ENCODE measurements at regions not wholly inside any gene's neighbourhood (a gene's known extent, or its start where the extent isn't known, plus 50 kb on each side); places are given as distances from the start of the nearest gene placed in this dataset.

GRCh38 chrX:109312757-109313156 is 169.1 kb downstream of the GUCY2F start:
- no peak for FAIRE-seq
- TF ChIP-seq POLR2A (IDR thresholded peaks at IDR 0.05; ENCODE audit: low read depth, low read length), result no peak
- no peak for DNase-seq (ENCODE audit: insufficient read length, low spot score)

DNA sequence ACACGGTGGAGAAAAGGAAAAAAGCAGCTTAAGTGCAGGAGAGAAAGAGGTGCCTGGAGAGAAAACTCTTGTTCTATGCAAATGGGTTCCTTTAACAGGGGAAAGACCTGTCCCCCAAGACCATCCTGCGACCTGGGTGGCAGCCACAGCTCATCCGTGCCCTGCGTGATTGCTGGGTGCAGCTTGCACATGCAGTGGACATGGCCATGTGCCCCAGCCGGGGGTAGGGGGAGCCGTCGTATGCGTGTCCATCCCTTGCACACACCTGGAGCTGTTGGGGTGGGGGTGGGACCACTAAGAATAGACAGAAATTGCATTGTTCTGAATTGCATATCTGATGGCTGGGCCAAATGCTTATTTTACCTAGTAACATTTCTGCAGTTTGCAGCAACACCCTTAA is 171.9 kb downstream of the GUCY2F start:
- DNase-seq (ENCODE audit: insufficient read length, low spot score) (no peak), FAIRE-seq (no peak)
- no peak for TF ChIP-seq POLR2A (IDR thresholded peaks at IDR 0.05; ENCODE audit: low read depth, low read length)

GRCh38 chrX:109301177-109301576 is 180.7 kb downstream of the GUCY2F start:
- DNase-seq (ENCODE audit: insufficient read length, low spot score), result no peak
- FAIRE-seq, result no peak
- no peak for TF ChIP-seq POLR2A (IDR thresholded peaks at IDR 0.05; ENCODE audit: low read depth, low read length)

GRCh38 chrX:109300415-109300814 is 181.5 kb downstream of the GUCY2F start:
- DNase-seq (ENCODE audit: insufficient read length, low spot score), result no peak
- FAIRE-seq, result no peak
- TF ChIP-seq POLR2A (IDR thresholded peaks at IDR 0.05; ENCODE audit: low read depth, low read length), result no peak

GRCh38 chrX:109299091-109299490 is 182.8 kb downstream of the GUCY2F start:
- FAIRE-seq (no peak), DNase-seq (ENCODE audit: insufficient read length, low spot score) (no peak)
- TF ChIP-seq POLR2A (IDR thresholded peaks at IDR 0.05; ENCODE audit: low read depth, low read length), result no peak

DNA sequence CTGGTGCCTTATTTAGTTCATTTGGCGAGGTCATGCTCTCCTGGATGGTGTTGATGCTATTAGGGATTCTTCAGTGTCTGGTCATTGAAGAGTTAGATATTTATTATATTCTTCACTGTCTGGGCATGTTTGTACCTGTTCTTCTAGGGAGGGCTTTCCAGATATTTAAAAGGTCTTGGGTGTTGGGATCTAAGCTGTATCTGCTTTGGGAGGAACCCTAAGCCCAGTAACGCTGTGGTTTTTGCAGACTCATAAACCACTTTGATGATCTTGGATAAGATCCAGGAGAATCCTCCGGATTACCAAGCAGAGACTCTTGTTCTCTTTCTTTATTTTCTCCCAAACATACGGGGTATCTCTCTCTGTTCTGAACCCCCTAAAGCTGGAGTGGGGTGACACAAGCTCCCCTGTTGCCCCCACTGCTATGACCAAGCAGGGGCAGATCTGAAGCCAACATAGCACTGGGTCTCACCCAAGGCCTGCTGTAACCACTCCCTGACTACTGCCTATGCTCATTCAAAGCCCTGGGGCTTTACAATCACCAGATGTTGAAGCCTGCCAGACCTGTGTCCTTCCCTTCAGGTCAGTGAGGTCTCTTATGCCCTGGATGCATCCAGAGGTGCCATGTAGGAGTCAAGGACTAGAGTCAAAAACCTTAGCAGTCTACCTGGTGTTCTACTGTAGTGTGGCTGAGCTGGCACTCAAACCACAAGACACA is 187.6 kb downstream of the GUCY2F start:
- DNase-seq (ENCODE audit: insufficient read length, low spot score) (no peak), FAIRE-seq (no peak)
- no peak for TF ChIP-seq POLR2A (IDR thresholded peaks at IDR 0.05; ENCODE audit: low read depth, low read length)

DNA sequence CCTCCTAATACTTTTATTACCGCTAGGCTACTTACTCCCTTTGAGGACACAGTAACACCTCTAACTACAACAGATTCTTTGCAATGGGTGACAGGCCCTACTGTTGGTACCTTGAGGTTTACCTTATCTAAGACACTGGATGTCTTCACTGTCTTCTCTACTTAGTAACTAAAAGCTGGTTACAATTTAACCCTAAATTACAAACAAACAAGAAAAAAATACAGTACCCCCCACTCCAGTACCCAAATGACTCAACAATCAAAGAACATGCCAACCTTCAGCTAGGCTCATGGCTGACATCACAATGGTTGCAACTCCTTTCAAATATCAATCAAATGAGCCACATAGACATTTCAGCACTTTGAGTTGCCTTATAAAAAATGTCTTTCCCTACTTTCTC is 198.0 kb downstream of the GUCY2F start:
- no peak for DNase-seq (ENCODE audit: insufficient read length, low spot score)
- no peak for TF ChIP-seq POLR2A (IDR thresholded peaks at IDR 0.05; ENCODE audit: low read depth, low read length)
- no peak for FAIRE-seq

DNA sequence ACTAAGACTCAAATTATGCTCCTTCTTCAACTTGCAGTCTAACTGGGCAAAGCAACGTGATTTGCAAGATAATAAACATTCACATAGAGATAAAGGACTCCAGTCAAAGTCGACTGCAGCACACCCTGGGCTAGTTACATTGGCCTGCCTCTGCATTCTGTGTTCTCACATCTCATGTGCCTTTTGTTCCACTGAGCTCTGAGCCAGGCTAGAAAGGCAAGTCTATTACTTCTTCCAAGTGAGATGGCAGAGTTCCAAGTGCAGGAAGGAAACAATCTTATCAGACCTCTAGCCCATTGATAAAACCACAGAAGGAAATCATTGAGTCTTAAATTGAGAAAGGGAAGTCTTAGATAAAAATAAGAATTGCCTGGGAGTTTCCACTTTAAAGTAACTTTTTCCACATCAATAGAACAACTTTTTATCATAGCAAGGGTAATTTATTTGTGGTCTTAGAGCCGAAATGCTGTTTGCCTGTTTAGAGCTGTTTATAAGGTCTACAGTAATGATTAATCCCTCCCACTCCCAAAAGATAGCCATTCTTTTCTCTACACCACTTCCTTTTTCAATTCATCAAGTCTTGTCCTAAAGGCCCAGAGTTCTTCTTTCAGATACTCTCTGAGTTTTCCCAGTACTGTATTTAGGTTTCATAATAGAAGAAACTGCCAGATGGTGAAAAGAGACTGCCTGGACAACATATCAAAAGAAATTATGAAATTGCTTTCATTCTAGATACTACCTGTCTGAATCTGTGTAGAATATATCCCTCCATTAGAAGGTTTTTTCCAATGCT is 200.2 kb downstream of the GUCY2F start:
- TF ChIP-seq POLR2A (IDR thresholded peaks at IDR 0.05; ENCODE audit: low read depth, low read length), result no peak
- FAIRE-seq (no peak), DNase-seq (ENCODE audit: insufficient read length, low spot score) (no peak)

GRCh38 chrX:109274806-109275205 is 207.1 kb downstream of the GUCY2F start:
- DNase-seq (ENCODE audit: insufficient read length, low spot score), result no peak
- no peak for FAIRE-seq

GRCh38 chrX:109270580-109271484 is 211.1 kb downstream of the GUCY2F start:
- DNase-seq (ENCODE audit: insufficient read length, low spot score), result peak; percentile 2
- TF ChIP-seq POLR2A (IDR thresholded peaks at IDR 0.05; ENCODE audit: low read depth, low read length), result no peak
- FAIRE-seq, result no peak

More at GRCh38 chrX:109274806-109275205, 207.1 kb downstream of the GUCY2F start:
- TF ChIP-seq POLR2A (IDR thresholded peaks at IDR 0.05; ENCODE audit: low read depth, low read length), result no peak

GRCh38 chrX:109268340-109268739 is 213.5 kb downstream of the GUCY2F start:
- DNase-seq (ENCODE audit: insufficient read length, low spot score) (no peak), FAIRE-seq (no peak)
- no peak for TF ChIP-seq POLR2A (IDR thresholded peaks at IDR 0.05; ENCODE audit: low read depth, low read length)

- FAIRE-seq, result no peak
- no peak for DNase-seq (ENCODE audit: insufficient read length, low spot score)
- no peak for TF ChIP-seq POLR2A (IDR thresholded peaks at IDR 0.05; ENCODE audit: low read depth, low read length)
Observed at GRCh38 chrX:109266034-109266433, 215.9 kb downstream of the GUCY2F start.

DNA sequence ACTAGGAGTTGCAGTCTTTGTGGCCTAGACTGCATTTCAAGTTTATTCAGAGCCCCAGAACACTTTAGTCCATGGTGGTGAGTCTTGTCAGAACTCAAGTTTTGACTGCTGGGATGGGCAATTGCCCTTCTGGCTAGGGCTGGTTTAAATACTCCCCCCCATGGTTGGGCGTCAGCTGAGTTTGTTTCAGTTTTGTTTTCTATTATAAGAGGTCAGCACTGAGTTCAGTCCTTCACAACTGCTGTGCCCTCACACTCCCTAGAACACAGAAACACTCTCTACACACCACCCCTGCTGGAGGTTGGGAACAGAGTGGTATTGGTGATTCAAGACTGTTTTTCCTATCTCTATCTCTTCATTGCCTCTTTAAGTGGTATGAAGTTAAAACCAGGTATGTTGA is 217.0 kb downstream of the GUCY2F start:
- FAIRE-seq (no peak), DNase-seq (ENCODE audit: insufficient read length, low spot score) (no peak)
- TF ChIP-seq POLR2A (IDR thresholded peaks at IDR 0.05; ENCODE audit: low read depth, low read length), result no peak

GRCh38 chrX:109261279-109261678 is 220.6 kb downstream of the GUCY2F start:
- DNase-seq (ENCODE audit: insufficient read length, low spot score) (no peak), FAIRE-seq (no peak)
- TF ChIP-seq POLR2A (IDR thresholded peaks at IDR 0.05; ENCODE audit: low read depth, low read length), result no peak

Data from H54 (cell line).